ENCODE measurements at regions not wholly inside any gene's neighbourhood (a gene's known extent, or its start where the extent isn't known, plus 50 kb on each side); places are given as distances from the start of the nearest gene placed in this dataset.

DNA sequence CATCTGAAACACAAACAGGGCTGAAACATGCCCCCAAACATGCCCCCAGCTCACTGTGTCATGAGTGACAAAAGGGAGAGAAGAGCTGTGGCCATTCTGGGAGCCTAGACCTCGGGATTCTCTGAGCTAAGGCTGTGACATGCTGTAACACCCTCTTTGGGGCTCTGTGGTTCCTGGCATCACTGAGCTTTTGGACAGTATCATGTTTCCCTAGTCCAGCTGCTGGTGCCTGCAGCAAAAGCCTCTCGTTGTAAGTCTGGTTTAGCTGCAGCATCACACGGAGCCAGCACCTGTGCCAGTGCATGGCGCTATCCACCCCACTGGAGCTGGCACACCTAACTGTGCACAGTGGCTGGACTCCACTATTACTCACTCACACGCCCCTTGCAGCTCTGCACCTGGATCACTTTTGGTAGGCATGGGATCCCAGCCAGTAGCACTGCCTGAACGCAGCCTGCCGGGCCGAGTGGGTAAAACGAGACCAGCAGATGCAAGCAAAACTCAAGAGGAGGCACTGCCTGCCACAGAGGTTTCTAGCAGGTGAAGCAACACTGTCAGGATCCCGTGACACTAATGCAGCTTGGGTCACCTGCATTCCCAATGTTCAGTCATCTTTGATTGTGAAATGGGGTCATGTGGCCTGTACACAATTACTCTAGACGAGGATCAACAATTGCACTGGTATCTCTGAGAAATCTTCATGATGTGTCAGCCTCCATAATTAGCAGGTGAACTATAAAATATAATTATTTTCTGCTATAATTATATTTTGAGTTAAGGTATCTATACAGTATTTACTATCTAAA, 547.2 kb downstream of the ZNF804A start:
- no peak overlapping the region for H4K5ac ChIP-seq (ENCODE audit: insufficient read length, low read depth, low read length)
- H2AFZ ChIP-seq (ENCODE audit: low read length): no peak overlapping the region
- no peak overlapping the region for H3K4ac ChIP-seq (replicated peaks; ENCODE audit: insufficient read length, low read depth, low read length)
- H3K79me1 ChIP-seq (ENCODE audit: low read depth, low read length): no peaks in the 10 kb centered on the region
- no peak for FAIRE-seq
- no peaks in the 10 kb centered on the region for H3K79me2 ChIP-seq (ENCODE audit: control insufficient read depth in 1 of 2, insufficient read depth in 2 of 2, low read length in 2 of 2)
- H2BK20ac ChIP-seq (ENCODE audit: low read length): no peak overlapping the region
- 96% methylated on average over 10 of the region's 11 CpGs; no CpG with 5 or more reads in 1 of the 2 experiments for WGBS, 2 experiments (ENCODE audit: extremely low coverage in 1 of 2, insufficient coverage in 1 of 2, insufficient read length in 1 of 2, insufficient replicate concordance in 2 of 2, low coverage in 1 of 2, low lambda C conversion rate in 2 of 2, missing lambda C conversion rate in 1 of 2)
- ChIA-PET POLR2A (ENCODE audit: partially characterized antibody) (no interaction called here), CTCF (ENCODE audit: partially characterized antibody) (no interaction called here)
- no peak overlapping the region for H2BK12ac ChIP-seq (ENCODE audit: low read depth, low read length)
- no peak for DNase-seq (ENCODE audit: low read depth in 1 of 2, low spot score in 2 of 2)
- H2BK120ac ChIP-seq (replicated peaks; ENCODE audit: low read depth, low read length): no peak overlapping the region
- H3K9ac ChIP-seq (replicated peaks in 1 of 4; ENCODE audit: extremely low read depth in 1 of 4, low read depth in 3 of 4, low read length in 3 of 4): no peak overlapping the region
- no peaks in the 10 kb centered on the region for H3K27me3 ChIP-seq (replicated peaks in 1 of 4; ENCODE audit: control insufficient read depth in 3 of 4, extremely low read depth in 1 of 4, insufficient read depth in 3 of 4, low read length in 3 of 4)
- TF ChIP-seq CREB1 (IDR thresholded peaks at IDR 0.05): no peak
- no peak for TF ChIP-seq JUND (IDR thresholded peaks at IDR 0.05; ENCODE audit: low read length)
- TF ChIP-seq SIN3A (conservative IDR thresholded peaks at IDR 0.05 in 1 of 2, IDR thresholded peaks at IDR 0.05 in 1 of 2; ENCODE audit: low read depth in 1 of 2, low read length in 2 of 2): no peak
- no peak for TF ChIP-seq ASH2L (IDR thresholded peaks at IDR 0.05; ENCODE audit: low read length)
- TF ChIP-seq POU5F1 (IDR thresholded peaks at IDR 0.05; ENCODE audit: low read depth, low read length): no peak
- no peak for TF ChIP-seq RFX5 (IDR thresholded peaks at IDR 0.05; ENCODE audit: borderline replicate concordance, low read depth, low read length)
- TF ChIP-seq RNF2 (IDR thresholded peaks at IDR 0.05; ENCODE audit: borderline replicate concordance, low read depth, low read length, missing control alignments, poor library complexity, severe bottlenecking): no peak
- no peak for TF ChIP-seq GABPA (IDR thresholded peaks at IDR 0.05; ENCODE audit: borderline replicate concordance, insufficient read depth, low read length)
- TF ChIP-seq YY1 (IDR thresholded peaks at IDR 0.05; ENCODE audit: low read depth, low read length): no peak
- TF ChIP-seq SRF (IDR thresholded peaks at IDR 0.05; ENCODE audit: low read depth, low read length): no peak
- no peak for TF ChIP-seq TAF1 (IDR thresholded peaks at IDR 0.05; ENCODE audit: low read depth, low read length)
- no peak for TF ChIP-seq BRCA1 (IDR thresholded peaks at IDR 0.05; ENCODE audit: low read depth, low read length)
- TF ChIP-seq EZH2 (IDR thresholded peaks at IDR 0.05; ENCODE audit: low read depth, low read length, severe bottlenecking): no peak
- H4K91ac ChIP-seq (replicated peaks; ENCODE audit: insufficient read length, low read length): no peak overlapping the region
- H3K4me2 ChIP-seq (ENCODE audit: insufficient read depth in 1 of 2, low read depth in 2 of 2, low read length in 2 of 2): no peak overlapping the region
- no peaks in the 10 kb centered on the region for H3K4me1 ChIP-seq (replicated peaks in 1 of 4; ENCODE audit: control insufficient read depth in 3 of 4, insufficient read depth in 4 of 4, low read length in 3 of 4)
- H4K8ac ChIP-seq (ENCODE audit: extremely low read depth, insufficient read depth, low read length): no peak overlapping the region
- H3K4me3 ChIP-seq (ENCODE audit: extremely low read depth in 1 of 4, insufficient read depth in 2 of 4, low read depth in 3 of 4, low read length in 4 of 4): no peak overlapping the region
- H4K20me1 ChIP-seq (replicated peaks in 1 of 2; ENCODE audit: control insufficient read depth in 1 of 2, insufficient read depth in 2 of 2, low read length in 2 of 2): no peaks in the 10 kb centered on the region
- no peaks in the 10 kb centered on the region for H3K36me3 ChIP-seq (ENCODE audit: control insufficient read depth in 2 of 4, insufficient read depth in 4 of 4, low read length in 3 of 4)
- no peak overlapping the region for H3K56ac ChIP-seq (replicated peaks; ENCODE audit: insufficient read length, low read depth, low read length)
- no peak overlapping the region for H3K14ac ChIP-seq (ENCODE audit: insufficient read length)
- no peak overlapping the region for H2BK5ac ChIP-seq (ENCODE audit: low read depth, low read length)
- no peak overlapping the region for H3K23ac ChIP-seq (ENCODE audit: insufficient read length)
- H3K18ac ChIP-seq (ENCODE audit: extremely low read depth, low read length): no peak overlapping the region
- H2AK5ac ChIP-seq (ENCODE audit: low read depth, low read length): no peak overlapping the region
- H3K27ac ChIP-seq (ENCODE audit: low read depth, low read length): no peak overlapping the region
- no peak overlapping the region for H2BK15ac ChIP-seq (ENCODE audit: low read length)
- no peaks in the 10 kb centered on the region for H3K23me2 ChIP-seq (ENCODE audit: low read depth, low read length)
- no peaks in the 10 kb centered on the region for H3K9me3 ChIP-seq (ENCODE audit: insufficient read depth in 2 of 2, low read depth in 1 of 2, low read length in 1 of 2)

Data from H1 (cell line).